ENCODE measurements at regions not wholly inside any gene's neighbourhood (a gene's known extent, or its start where the extent isn't known, plus 50 kb on each side); places are given as distances from the start of the nearest gene placed in this dataset.

DNA sequence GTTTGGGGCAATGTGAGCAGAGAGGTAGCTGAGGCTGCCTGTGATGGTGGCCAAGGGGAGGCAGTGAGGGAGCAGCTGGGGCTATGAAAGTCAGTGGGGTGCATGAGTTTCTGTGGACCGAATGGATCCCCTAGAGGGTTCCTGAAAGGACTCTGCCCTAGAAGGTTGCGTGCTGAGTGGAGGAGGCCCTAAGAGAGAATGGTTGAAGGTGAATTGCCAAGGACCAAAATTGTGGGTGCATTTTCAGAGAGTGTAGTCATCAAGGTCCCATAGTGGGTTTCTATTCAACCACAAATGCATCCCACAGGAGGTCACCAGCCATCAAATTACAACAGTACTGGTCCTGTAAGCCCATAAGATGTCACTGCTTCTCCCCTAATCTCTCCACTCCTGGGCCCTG lies 298.3 kb downstream of the CDK5RAP2 start:
- H3K36me3 ChIP-seq (ENCODE audit: control insufficient read depth, insufficient read depth, low read length) = no peaks in the 10 kb centered on the region
- H3K4me3 ChIP-seq (ENCODE audit: low read depth, low read length) = no peak overlapping the region
- DNase-seq (ENCODE audit: low read depth) = no peak
- no peaks in the 10 kb centered on the region for H3K27me3 ChIP-seq (ENCODE audit: control insufficient read depth, insufficient read depth, low read length)
- TF ChIP-seq, protein P1, sequence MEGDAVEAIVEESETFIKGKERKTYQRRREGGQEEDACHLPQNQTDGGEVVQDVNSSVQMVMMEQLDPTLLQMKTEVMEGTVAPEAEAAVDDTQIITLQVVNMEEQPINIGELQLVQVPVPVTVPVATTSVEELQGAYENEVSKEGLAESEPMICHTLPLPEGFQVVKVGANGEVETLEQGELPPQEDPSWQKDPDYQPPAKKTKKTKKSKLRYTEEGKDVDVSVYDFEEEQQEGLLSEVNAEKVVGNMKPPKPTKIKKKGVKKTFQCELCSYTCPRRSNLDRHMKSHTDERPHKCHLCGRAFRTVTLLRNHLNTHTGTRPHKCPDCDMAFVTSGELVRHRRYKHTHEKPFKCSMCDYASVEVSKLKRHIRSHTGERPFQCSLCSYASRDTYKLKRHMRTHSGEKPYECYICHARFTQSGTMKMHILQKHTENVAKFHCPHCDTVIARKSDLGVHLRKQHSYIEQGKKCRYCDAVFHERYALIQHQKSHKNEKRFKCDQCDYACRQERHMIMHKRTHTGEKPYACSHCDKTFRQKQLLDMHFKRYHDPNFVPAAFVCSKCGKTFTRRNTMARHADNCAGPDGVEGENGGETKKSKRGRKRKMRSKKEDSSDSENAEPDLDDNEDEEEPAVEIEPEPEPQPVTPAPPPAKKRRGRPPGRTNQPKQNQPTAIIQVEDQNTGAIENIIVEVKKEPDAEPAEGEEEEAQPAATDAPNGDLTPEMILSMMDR (IDR thresholded peaks at IDR 0.05; ENCODE audit: insufficient read depth, low read length, poor library complexity, severe bottlenecking) = no peak

GRCh38 chr9:120267929-120268328 lies 312.0 kb downstream of the CDK5RAP2 start:
- TF ChIP-seq, protein P1 (IDR thresholded peaks at IDR 0.05; ENCODE audit: insufficient read depth, low read length, poor library complexity, severe bottlenecking) = no peak
- no peak for DNase-seq (ENCODE audit: low read depth)
- Histone ChIP-seq H3K27me3 (ENCODE audit: control insufficient read depth, insufficient read depth, low read length) (no peaks in the 10 kb centered on the region), H3K36me3 (ENCODE audit: control insufficient read depth, insufficient read depth, low read length) (no peaks in the 10 kb centered on the region), H3K4me3 (ENCODE audit: low read depth, low read length) (no peak overlapping the region)

DNA sequence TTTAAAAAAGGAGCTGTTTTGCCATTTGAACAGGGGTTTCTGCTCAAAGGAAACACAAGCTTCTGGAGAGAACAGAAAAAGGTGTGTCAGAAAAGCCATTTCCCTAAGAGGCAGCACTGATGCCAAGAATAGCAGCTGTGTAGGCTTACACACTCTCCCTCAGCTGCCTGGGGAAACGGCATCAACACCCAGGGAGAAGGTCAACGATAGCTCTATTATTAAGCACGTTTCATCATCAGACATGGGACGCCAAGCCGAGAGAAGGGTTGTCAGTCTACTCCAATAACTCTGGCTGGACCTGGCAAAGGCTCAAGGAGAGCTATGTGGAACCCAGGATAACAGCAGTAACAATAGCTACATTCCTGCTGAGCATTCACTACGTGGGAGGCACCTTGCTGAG lies 314.2 kb downstream of the CDK5RAP2 start:
- Histone ChIP-seq H3K4me3 (ENCODE audit: low read depth, low read length) (no peak overlapping the region), H3K36me3 (ENCODE audit: control insufficient read depth, insufficient read depth, low read length) (no peaks in the 10 kb centered on the region), H3K27me3 (ENCODE audit: control insufficient read depth, insufficient read depth, low read length) (no peaks in the 10 kb centered on the region)
- TF ChIP-seq, protein P1 (IDR thresholded peaks at IDR 0.05; ENCODE audit: insufficient read depth, low read length, poor library complexity, severe bottlenecking) = no peak
- DNase-seq (ENCODE audit: low read depth) = no peak

GRCh38 chr9:120264528-120264927 lies 315.4 kb downstream of the CDK5RAP2 start:
- H3K36me3 ChIP-seq (ENCODE audit: control insufficient read depth, insufficient read depth, low read length) = no peaks in the 10 kb centered on the region
- TF ChIP-seq, protein P1 (IDR thresholded peaks at IDR 0.05; ENCODE audit: insufficient read depth, low read length, poor library complexity, severe bottlenecking) = no peak
- H3K4me3 ChIP-seq (ENCODE audit: low read depth, low read length) = no peak overlapping the region
- H3K27me3 ChIP-seq (ENCODE audit: control insufficient read depth, insufficient read depth, low read length) = no peaks in the 10 kb centered on the region
- no peak for DNase-seq (ENCODE audit: low read depth)

DNA sequence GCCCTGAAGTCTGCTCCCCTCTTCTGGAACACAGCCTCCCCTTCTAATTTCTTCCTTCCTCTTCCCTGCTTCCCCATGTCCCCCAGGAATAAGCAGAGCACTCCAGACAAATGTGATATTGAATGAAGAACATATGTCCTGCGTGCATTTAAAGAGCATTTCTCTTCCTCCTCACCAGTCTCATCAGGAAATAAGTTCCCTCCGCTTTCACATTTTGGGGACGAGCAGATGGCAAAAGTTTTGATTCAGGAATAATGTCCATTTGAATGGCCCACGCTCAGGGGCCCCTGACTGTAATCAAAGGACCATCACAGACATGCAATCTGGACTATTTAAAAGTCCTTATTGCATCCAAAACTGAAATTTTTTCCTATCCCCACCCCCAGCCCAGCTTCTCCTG lies 316.1 kb downstream of the CDK5RAP2 start:
- Histone ChIP-seq H3K36me3 (ENCODE audit: control insufficient read depth, insufficient read depth, low read length) (no peaks in the 10 kb centered on the region), H3K4me3 (ENCODE audit: low read depth, low read length) (no peak overlapping the region), H3K27me3 (ENCODE audit: control insufficient read depth, insufficient read depth, low read length) (no peaks in the 10 kb centered on the region)
- TF ChIP-seq, protein P1 (IDR thresholded peaks at IDR 0.05; ENCODE audit: insufficient read depth, low read length, poor library complexity, severe bottlenecking) = no peak
- DNase-seq (ENCODE audit: low read depth) = no peak

GRCh38 chr9:120261419-120261818 lies 318.5 kb downstream of the CDK5RAP2 start:
- Histone ChIP-seq H3K4me3 (ENCODE audit: low read depth, low read length) (no peak overlapping the region), H3K36me3 (ENCODE audit: control insufficient read depth, insufficient read depth, low read length) (no peaks in the 10 kb centered on the region), H3K27me3 (ENCODE audit: control insufficient read depth, insufficient read depth, low read length) (no peaks in the 10 kb centered on the region)
- TF ChIP-seq, protein P1 (IDR thresholded peaks at IDR 0.05; ENCODE audit: insufficient read depth, low read length, poor library complexity, severe bottlenecking) = no peak
- DNase-seq (ENCODE audit: low read depth) = no peak

All from kidney epithelial cell (primary cell).